HG03571 (cell line): ENCODE measurements at regions not wholly inside any gene's neighbourhood (a gene's known extent, or its start where the extent isn't known, plus 50 kb on each side); places are given as distances from the start of the nearest gene placed in this dataset.

ENCODE experiments used
- ATAC-seq: cut with Tn5 transposase; IDR thresholded peaks from one replicate; pipeline ENCODE4 v1.9.1; 2021; ENCODE audit not compliant: unreplicated experiment

GRCh38 chr9:117858561-117858960 is 154.4 kb downstream of the TLR4 start:
- ATAC-seq = no peak

GRCh38 chr9:117860849-117861248 is 156.6 kb downstream of the TLR4 start:
- no peak for ATAC-seq

- no peak for ATAC-seq
Measured at GRCh38 chr9:117864385-117865057, 160.3 kb downstream of the TLR4 start.

- ATAC-seq = no peak
Measured at GRCh38 chr9:117868594-117868993, 164.4 kb downstream of the TLR4 start.

GRCh38 chr9:117869287-117869686 is 165.1 kb downstream of the TLR4 start:
- no peak for ATAC-seq

- ATAC-seq = no peak
Measured at GRCh38 chr9:117869712-117870111, 165.5 kb downstream of the TLR4 start.

GRCh38 chr9:117873664-117874063 is 169.5 kb downstream of the TLR4 start:
- no peak for ATAC-seq

- no peak for ATAC-seq
Measured at GRCh38 chr9:117875886-117876285, 171.7 kb downstream of the TLR4 start.

GRCh38 chr9:117882171-117882570 is 178.0 kb downstream of the TLR4 start:
- ATAC-seq = no peak

- ATAC-seq = no peak
Measured at GRCh38 chr9:117886616-117887015, 182.4 kb downstream of the TLR4 start.

GRCh38 chr9:117887383-117887782 is 183.2 kb downstream of the TLR4 start:
- no peak for ATAC-seq

GRCh38 chr9:117887941-117888340 is 183.7 kb downstream of the TLR4 start:
- no peak for ATAC-seq

- no peak for ATAC-seq
Measured at GRCh38 chr9:117903453-117903852, 199.2 kb downstream of the TLR4 start.

- ATAC-seq = no peak
Measured at GRCh38 chr9:117906763-117907162, 202.6 kb downstream of the TLR4 start.

GRCh38 chr9:117907420-117907819 is 203.2 kb downstream of the TLR4 start:
- ATAC-seq = no peak

- ATAC-seq = no peak
Measured at GRCh38 chr9:117916291-117916690, 212.1 kb downstream of the TLR4 start.

- no peak for ATAC-seq
Measured at GRCh38 chr9:117917873-117918272, 213.7 kb downstream of the TLR4 start.

GRCh38 chr9:117919538-117919937 is 215.3 kb downstream of the TLR4 start:
- no peak for ATAC-seq

- ATAC-seq = no peak
Measured at GRCh38 chr9:117926031-117926658, 221.9 kb downstream of the TLR4 start.

GRCh38 chr9:117927354-117927753 is 223.2 kb downstream of the TLR4 start:
- ATAC-seq = no peak

- no peak for ATAC-seq
Measured at GRCh38 chr9:117929868-117930267, 225.7 kb downstream of the TLR4 start.

GRCh38 chr9:117932585-117932984 is 228.4 kb downstream of the TLR4 start:
- ATAC-seq = no peak
